Heart left ventricle (tissue), 13 donors: ENCODE measurements at regions not wholly inside any gene's neighbourhood (a gene's known extent, or its start where the extent isn't known, plus 50 kb on each side); places are given as distances from the start of the nearest gene placed in this dataset.

Source experiments
- POLR2A ChIP-seq, 2 donors: fragments of 450-650 bp; IDR thresholded peaks; one replicate each; pipeline ENCODE4 v1.6.1; 2017; ENCODE audit warnings: antibody characterized with exemption in 2 of 2, mild to moderate bottlenecking in 2 of 2, moderate library complexity in 2 of 2
- TF ChIP-seq, protein P1 (sequence below), 12 donors: fragments of 200-600 bp; sonication (generic) in 4 of 12; IDR thresholded peaks; one replicate each; pipeline versions ENCODE4 v1.5.0 to v1.8.0; 2018 to 2022; ENCODE audit warnings: antibody characterized with exemption in 12 of 12, mild to moderate bottlenecking in 5 of 12
- donor health status: ischemic (EF 13 %, LVEDD 7.1; RV severe dilation, severe dysfunction).
- donor health status: DM: no; HTN: yes; CAD: no.
- donor health status: DM: no; HTN: no; CAD: no.
- donor health status: ischemic (EF 25% LVEDD 6.9; RV normal size, moderate dysfunction).
- donor health status: ischemic (EF 25% LVEDD 5.7; RV mildly dilated, moderate dysfunction).
- donor health status: ischemic (EF 35%, LVEDD 5.7; RV mildly dilated, moderate dysfunction).
- donor health status: nonischemic (EF 11% LVEDD 7.7; RV severe dilation, severe dysfunction).
- donor health status: DM: yes; HTN: yes; CAD: no.
- donor health status: PGD.
- donor health status: ischemic (EF 29% LVEDD 5.4; RV normal size, mild dysfunction).
- donor health status: nonischemic (EF 23%, LVEDD 6.1; RV moderate dilation, normal function).

DNA sequence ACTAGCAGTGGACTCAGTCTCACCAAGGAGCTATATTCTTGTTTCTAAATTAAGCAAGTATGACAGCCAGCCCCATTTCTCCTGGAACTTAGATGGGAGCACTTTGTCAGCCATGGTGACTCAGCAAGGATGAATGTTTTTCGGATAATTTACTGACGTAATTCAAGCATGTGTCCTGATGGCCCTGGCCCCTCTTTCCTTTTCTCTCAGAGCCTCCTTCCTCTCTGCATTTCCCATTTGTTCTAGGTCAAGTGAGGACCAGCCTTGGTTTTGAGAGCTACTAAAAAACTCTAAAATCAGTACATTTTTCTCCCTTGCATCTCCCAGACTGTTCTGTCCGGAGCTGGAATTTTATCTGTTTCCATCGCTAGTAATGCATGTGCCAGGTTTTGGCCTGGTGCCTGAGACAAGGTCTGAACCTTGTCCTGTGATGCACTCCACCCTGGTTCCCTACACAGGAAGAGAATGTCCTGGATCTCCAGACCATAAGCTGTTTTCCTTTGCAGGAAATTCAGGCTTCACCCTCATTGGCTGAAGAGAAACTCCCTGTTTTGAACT, 256.6 kb upstream of the ROPN1 start:
- TF ChIP-seq, protein P1, sequence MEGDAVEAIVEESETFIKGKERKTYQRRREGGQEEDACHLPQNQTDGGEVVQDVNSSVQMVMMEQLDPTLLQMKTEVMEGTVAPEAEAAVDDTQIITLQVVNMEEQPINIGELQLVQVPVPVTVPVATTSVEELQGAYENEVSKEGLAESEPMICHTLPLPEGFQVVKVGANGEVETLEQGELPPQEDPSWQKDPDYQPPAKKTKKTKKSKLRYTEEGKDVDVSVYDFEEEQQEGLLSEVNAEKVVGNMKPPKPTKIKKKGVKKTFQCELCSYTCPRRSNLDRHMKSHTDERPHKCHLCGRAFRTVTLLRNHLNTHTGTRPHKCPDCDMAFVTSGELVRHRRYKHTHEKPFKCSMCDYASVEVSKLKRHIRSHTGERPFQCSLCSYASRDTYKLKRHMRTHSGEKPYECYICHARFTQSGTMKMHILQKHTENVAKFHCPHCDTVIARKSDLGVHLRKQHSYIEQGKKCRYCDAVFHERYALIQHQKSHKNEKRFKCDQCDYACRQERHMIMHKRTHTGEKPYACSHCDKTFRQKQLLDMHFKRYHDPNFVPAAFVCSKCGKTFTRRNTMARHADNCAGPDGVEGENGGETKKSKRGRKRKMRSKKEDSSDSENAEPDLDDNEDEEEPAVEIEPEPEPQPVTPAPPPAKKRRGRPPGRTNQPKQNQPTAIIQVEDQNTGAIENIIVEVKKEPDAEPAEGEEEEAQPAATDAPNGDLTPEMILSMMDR (IDR thresholded peaks at IDR 0.05) = no peak
- no peak for TF ChIP-seq POLR2A (IDR thresholded peaks at IDR 0.05)
